ENCODE measurements at regions not wholly inside any gene's neighbourhood (a gene's known extent, or its start where the extent isn't known, plus 50 kb on each side); places are given as distances from the start of the nearest gene placed in this dataset.
"Not testable (repeated sequence)": the region's sequence is repeated elsewhere in the genome, so short reads cannot be mapped to it uniquely, and the experiment has no call there.

DNA sequence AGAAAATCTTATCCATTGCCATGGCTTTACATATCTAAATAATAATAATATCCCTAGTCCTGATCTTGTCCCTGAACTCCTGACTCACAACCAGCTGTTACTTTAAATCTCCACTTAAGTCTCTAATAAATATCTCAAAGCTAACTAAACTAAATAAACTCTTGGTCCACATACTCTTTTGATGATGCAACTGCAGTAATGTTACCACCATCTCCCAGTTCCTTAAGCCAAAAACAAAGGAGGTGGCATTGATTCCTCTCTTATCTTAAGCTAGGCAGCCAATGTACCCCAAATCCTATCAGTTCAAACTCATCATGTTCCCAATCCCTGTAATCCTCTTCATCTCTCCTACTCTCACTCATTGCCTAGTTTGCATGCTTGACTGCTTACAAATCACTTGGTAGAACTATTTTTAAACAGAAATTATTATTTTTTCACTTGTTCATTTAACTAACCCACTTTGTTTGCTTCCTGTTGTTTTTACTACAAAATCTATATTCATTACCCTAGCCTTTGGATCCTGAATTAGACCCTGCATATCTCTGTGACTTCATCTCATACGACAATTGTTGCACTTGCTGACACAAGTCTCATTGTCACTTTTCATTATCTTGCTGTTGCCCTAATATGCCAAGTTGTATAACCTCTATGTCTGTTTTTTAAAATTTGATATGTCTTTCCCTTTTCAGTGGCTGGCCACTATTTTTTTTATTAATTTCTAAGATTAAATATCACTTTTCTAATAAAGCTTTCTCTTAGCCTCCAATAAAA is 462.2 kb downstream of the ZPLD1 start:
- DNase-seq (ENCODE audit: extremely low read depth in 1 of 2, low read depth in 1 of 2) = no peak

DNA sequence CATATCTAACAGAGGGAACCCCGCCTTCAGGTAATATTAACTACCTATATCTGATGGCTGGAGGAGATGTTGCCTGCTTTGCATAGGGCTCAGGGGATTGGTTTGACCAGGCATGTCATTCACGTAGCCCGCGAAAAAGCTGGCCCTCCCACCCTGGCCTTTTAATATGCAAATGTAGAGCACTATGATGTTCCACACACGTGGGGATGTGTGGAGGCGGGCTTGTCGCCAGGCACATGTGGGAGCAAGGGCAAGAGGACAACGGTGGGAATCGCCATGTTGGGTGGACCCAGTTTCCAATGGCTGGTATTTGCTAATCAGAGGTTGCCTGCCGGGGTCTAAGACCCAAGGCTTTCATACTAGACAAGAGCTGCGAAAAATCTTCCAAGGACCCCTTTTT is 469.8 kb downstream of the ZPLD1 start:
- no peak for DNase-seq (ENCODE audit: extremely low read depth in 1 of 2, low read depth in 1 of 2)

DNA sequence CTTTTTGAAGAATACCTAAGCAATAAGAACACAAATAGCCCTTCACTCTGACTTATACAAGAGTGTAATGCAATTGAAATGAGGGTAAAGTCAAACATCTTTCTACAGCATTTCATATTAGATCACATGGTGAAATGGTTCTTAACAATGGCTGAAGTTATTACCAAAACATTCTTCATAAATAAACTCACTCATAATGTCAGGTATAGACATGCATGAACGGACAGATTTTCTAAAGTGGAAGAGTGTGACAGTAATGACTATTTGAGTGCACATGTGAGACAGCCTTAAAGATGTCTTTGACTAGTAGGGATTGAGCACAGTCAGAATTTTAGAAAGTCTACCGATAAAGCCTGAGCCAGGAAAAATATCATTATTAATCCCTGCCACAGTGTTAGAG is 471.0 kb downstream of the ZPLD1 start:
- no peak for DNase-seq (ENCODE audit: extremely low read depth in 1 of 2, low read depth in 1 of 2)

DNA sequence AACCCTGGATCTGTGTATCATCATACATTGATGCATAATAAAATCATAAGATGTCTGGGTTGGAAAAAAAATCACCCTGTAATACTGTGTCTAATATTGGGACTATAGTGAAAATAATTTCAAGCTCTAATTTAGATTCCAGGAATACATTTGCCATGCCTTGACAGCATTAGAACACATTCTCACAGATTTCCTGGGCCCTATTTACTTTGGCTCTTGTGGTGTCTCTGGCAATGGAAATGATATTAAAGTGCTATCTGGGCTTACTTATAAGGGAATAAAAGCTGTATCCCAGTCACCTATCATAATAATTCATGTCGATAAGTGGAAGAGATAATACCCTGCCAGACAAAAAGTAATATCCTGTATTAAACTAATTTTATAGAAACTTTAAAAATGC is 472.0 kb downstream of the ZPLD1 start:
- no peak for DNase-seq (ENCODE audit: extremely low read depth in 1 of 2, low read depth in 1 of 2)

DNA sequence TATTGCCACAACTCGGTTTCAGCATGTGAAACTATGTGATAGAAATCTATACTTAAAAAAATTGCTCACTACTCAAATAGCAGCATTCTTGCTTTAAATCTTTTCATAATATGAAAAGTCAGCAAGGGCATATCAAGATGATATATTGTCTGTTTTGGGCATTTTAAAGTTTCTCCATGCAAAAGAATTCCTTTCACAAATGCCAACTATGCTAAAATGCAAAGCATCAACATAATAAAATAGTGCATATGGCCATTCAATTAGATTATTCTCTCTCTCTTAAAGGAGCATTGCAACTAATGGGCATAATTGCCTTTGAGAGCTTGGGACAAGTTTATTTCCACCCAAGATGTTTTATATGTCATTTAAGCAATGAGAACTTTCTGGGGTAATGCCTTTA is 475.1 kb downstream of the ZPLD1 start:
- DNase-seq (ENCODE audit: extremely low read depth in 1 of 2, low read depth in 1 of 2) = no peak

DNA sequence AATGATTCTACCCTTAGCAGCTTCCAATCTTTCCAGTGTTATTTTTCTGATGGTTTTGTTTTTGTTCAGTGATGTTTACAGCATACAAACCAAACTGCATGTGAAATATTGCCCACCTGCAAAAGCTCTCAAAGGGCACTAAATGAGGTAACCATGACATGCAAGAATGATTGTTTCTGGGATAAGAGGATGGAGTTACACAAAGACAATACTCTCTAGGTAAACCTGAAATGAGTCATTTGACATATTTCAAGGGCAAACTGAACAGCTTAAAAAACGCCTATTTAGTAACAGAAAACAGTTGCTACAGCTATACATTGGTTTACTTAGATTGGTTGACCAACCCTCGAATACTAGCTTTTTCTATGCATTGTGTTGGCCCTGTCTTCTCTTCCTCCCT is 481.7 kb downstream of the ZPLD1 start:
- DNase-seq (ENCODE audit: extremely low read depth in 1 of 2, low read depth in 1 of 2) = no peak

DNA sequence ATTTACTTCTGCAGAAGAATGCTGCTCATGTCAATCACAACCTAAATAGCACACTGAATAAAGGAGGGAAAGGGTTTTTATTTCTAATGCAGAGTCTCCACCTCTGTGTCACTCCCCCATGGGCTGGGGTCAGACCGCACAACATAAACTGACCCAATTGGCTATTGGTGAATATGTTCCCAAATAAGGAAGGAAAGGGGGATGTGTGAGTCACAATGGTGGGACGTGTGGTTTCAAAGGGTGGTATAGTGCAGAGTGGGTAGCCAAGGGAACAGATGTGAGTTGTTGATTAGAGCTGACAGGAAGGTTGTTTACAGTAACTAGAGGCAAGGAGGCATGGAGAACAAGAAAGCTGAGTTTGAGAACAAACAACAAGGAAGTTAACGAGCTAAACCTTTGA is 491.8 kb downstream of the ZPLD1 start:
- DNase-seq (ENCODE audit: extremely low read depth in 1 of 2, low read depth in 1 of 2) = no peak

DNA sequence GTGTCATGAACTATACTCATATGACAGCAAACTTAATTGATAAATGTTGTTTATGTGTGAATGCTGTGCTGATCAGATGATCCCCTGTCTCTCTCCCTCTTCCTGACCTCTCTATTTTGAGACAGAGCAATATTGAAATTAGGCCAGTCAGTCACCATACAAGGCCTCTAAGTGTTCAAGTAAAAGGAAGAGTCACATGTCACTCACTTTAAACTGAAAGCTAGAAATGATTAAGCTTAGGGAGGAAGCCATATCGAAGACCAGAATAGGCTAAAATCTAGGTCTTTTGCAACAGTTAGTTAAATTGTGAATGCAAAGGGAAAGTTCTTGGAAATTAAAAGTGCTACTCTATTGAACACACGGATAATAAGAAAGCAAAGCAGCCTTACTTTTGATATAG is 498.6 kb downstream of the ZPLD1 start:
- no peak for DNase-seq (ENCODE audit: extremely low read depth in 1 of 2, low read depth in 1 of 2)

DNA sequence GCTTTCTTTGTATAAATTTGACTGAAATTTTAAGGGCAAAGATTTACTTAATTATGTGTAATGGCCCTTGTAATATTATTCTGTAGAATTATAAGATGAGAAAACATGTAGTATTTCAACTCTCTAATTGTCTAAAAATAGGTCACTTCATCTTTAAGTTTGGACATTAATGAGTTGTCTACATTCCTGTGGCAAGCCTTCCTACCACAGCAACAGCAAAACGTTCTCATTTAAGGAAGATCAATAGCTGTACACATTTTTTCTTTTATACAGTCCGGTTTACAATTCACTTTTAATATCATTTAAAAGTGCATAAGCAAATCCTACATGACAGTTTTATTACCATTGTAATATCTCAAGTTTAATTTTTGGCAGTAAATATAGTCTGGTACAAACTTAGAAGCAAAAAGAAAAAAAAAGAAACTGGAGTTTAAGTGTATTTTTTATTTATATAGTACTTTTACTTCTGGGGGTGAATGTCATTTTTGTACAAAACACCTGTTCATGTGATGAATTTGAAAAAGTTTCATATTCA is 501.8 kb downstream of the ZPLD1 start:
- DNase-seq (ENCODE audit: extremely low read depth in 1 of 2, low read depth in 1 of 2) = no peak

DNA sequence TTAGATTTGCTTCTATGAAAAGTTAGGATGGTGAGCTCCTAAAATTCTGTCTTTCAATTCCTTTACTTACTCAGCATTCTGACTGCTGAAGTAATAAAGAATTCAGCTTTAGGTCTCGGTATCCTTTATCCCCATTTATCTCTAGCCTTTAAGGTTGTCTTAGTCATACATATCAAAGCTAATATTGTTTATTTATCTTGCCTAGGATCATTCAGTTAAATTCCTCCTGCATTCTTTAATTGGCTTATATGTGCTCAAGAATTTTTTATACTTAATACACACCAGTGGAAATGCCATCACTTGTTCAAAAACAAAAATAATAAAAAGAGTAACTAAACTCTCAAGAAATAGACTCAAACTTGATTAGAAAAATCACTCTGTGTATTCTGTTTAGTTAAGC is 507.0 kb downstream of the ZPLD1 start:
- no peak for DNase-seq (ENCODE audit: extremely low read depth in 1 of 2, low read depth in 1 of 2)

DNA sequence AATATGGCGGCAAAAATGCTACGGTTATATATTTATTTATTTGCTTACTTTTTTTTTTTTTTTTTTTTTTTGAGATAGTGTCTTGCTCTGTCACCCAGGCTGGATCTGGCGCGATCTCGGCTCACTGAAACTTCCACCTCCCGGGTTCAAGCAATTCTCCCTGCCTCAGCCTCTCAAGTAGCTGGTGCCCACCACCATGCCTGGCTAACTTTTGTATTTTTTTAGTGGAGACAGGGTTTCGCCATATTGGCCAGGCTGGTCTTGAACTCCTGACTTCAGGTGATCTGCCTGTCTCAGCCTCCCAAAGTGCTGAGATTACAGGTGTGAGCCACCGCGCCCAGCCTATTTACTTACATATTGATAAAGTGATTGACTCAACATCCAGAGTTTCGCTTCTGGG is 511.6 kb downstream of the ZPLD1 start:
- not testable (repeated sequence) for DNase-seq (ENCODE audit: extremely low read depth in 1 of 2, low read depth in 1 of 2)

DNA sequence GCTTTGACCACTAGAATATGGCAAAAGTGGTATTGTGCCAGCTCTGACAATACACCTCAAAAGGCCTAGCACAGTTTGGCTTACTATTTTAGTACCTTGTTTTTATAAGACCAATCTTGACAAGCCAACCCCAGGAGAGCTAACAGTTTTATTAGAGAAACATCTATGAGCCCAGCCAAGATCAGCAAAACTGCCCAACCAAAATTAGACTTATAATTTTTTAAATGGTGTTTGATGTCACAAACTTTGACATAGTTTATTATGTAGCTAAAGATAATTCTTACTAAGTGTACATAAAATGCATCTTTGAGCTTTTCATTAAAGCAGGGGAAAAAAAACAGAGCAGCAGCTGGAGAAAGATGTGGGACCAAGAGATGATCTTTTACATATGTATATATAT is 537.5 kb downstream of the ZPLD1 start:
- no peak for DNase-seq (ENCODE audit: extremely low read depth in 1 of 2, low read depth in 1 of 2)

DNA sequence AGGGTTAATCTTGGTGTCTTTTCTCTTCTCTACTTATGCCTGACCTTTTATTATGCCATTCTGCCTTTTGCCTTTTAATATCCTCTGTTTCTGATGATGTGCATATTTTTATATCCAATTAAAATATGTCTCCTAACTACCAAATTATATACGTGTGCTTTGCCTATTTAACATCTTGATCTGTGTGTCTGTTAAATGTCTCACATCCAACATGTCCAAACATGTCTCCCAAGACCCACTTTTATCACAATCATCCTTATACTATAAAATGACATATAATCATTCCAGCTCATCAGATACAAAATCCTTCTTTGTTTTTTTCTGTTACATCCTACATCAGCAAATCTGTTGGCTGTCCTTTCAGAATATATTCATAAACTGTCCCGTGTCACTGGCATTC is 539.5 kb downstream of the ZPLD1 start:
- no peak for DNase-seq (ENCODE audit: extremely low read depth in 1 of 2, low read depth in 1 of 2)

DNA sequence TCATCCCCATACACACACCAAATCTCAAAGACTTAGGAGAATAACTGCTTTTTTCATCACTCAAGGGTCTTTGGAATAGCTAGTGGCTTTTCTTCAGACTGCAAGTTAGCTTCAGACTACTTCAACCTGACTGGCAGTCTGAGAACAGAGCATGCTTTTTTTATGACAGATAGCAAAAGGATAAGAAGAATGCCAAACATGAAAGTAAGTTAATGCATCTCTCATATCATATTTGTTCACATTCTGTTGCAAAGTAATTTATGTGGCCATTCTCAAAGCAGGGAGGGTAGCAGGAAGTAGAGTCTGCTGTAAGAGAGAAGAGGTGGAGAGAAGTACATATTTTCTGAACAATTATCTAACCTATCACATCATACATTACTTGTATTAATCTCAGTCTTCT is 544.4 kb downstream of the ZPLD1 start:
- no peak for DNase-seq (ENCODE audit: extremely low read depth in 1 of 2, low read depth in 1 of 2)

DNA sequence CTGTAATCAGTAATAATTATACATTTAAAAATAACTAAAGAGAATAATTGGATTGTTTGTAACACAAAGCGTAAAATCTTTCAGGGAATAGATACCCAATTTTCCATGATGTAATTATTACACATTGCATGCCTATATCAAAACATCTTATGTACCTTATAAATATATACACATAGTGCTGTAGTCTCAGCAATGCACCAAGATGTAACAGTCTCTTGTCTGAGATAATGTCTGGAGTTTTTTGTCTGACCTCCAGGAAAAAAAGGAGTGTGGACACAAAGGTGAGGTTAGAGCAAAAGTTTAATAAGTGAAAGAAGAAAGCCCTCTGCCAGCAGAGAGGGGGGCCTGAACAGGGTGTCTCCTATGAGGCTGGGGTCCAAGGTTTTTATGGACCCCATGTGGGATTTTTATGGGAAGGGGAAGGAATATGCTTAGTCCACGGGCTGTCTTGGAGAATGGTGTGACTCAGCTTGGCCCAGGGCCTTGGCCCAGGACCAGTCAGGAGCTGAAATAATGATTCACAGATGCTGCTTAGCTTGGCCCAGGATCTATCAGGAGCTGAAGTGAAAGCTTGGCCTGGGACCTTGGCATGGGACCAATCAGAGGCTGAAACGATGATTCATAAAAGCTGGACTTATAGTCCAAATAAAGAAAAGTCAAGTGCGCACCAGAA is 545.0 kb downstream of the ZPLD1 start:
- no peak for DNase-seq (ENCODE audit: extremely low read depth in 1 of 2, low read depth in 1 of 2)

DNA sequence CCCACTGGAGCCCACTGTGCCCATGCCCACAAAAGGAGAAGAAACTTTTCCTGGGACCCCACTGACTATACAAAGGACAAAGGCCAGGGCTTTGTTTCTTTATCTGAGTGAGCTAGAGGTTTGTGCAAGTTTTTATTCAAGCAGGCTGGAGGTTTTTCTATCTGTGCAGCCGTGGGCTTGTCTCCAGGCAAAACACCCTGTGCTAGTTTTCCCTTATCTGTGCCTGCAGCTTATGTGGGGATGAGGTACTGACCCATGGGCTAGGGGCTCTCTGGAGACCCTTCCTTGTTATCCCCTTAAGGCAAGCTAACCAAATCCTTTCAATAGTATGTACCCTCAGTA is 545.5 kb downstream of the ZPLD1 start:
- DNase-seq (ENCODE audit: extremely low read depth in 1 of 2, low read depth in 1 of 2) = no peak

DNA sequence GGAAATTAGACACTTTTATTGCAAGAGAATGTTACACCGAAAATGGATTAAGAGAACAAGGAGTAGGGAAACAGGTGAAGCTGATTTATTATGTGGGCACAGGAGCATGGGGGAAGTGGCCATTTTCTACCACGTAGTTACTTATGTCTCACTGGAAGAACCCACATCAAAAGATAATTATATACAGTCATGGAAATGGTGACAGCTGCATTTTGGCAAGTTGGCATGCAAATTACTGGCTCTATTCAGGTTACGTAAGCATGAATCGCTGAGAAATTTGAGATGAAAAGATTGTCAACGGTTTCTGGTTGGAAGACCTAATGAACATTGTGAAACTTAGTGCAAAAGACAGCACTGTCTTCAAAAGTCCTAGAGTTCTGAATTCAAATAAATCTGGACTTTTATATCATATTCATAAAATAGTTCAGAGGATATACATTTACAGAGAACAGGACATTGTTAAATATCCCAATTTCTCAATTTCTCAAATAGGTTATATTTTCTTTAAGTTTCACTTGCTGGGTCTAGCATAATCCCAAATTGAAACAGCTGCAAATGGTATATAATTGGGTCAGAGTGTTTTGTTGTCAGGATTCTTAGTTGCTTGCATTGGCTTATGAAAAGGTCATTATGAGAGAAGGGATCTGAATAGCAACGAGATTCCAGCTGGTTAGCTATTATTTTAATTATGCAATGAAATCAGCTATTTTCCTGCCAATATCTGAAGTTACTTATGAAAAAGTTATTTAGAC is 567.8 kb downstream of the ZPLD1 start:
- no peak for DNase-seq (ENCODE audit: extremely low read depth in 1 of 2, low read depth in 1 of 2)

DNA sequence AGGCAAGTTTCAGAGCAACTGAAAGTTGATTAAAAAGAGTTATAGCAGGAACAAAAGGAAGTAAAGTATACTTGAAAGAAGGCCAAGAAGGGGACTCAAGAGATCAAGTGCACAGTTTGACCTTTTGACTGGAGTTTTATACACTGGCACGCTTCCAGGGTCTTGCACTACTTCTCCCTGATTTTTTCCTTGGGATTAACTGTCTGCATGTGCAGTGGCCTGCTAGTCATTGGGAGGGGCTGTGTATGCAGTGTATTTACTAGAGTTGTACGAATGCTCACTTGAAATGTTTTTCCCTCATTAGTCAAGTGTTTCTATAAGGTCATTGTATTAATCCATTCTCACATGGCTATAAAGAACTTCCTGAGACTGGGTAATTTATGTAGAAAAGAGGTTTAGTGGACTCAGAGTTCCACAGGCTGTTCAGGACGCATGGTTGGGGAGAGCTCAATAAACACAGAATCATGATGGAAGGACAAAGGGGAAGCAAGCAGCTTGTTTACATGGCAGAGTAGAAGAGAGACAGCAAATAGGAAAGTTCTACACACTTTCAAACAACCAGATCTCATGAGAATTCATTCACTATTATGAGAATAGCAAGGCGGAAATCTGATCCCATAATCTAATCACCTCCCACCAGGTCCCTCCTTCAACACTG is 571.8 kb downstream of the ZPLD1 start:
- no peak for DNase-seq (ENCODE audit: extremely low read depth in 1 of 2, low read depth in 1 of 2)

DNA sequence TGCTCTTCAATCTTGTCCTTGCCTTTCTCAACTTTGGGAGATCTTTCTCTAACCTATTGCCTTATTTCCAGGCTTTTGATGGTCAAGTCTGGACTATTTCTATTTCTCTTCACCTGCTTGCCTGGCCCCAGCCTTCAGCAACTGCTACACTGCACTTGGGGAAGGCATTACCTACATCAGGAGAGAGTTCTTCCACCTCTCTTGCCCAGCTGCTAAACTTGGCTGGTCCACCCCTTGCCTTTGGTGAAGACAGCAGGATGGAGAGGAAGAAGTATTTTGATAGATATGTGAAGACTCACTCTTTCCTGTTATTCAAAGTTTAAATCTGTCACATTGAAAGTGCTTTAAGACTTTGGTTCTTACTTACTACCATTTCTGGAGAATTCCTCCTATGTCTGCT is 574.8 kb downstream of the ZPLD1 start:
- DNase-seq (ENCODE audit: extremely low read depth in 1 of 2, low read depth in 1 of 2) = no peak

DNA sequence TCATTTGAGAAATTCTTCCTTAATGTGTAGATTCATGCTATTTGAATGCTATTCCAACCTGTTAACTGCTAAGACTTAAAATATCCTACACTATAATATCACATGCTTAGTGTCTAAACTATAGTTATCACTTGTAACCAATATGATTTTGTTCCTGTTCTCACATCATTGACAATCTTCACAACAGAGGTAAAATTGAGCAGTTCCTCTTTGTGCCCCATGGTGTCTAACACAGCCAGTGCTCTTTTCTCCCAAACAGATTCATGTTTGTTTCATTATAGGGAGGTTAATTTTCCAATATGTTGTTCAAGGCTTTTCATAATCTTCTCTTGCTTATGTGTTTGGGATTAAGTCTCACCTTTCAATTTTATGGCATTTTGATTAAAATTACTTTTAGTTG is 591.1 kb downstream of the ZPLD1 start:
- DNase-seq (ENCODE audit: extremely low read depth in 1 of 2, low read depth in 1 of 2) = no peak

DNA sequence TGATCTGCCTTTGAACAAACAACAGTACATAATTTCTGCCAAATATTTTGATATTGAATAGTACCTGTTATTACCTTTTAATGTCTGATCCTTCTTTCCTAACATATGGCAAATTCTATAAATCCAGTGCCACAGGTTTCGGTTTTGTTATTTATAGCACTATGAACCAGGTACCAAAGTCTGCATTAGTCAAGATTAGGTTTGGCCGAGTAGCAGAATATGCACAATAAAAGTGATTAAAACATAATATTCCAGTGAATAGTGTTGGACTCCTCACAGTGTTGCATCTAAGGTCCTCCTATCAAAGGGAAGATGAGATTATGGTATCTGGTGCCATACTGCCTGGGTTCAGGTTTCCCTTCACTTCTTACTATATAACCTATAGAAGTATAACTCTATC is 599.0 kb downstream of the ZPLD1 start:
- no peak for DNase-seq (ENCODE audit: extremely low read depth in 1 of 2, low read depth in 1 of 2)
